Panc1 (cell line): ENCODE measurements at regions not wholly inside any gene's neighbourhood (a gene's known extent, or its start where the extent isn't known, plus 50 kb on each side); places are given as distances from the start of the nearest gene placed in this dataset.

Source experiments
- ATAC-seq: fragments of 200-7000 bp; cut with Tn5 transposase; 2 replicates; pipeline ENCODE4 v1.9.1; 2020; ENCODE audit warnings: mild to moderate bottlenecking, moderate library complexity
- BruUV-seq: library from RNA; stranded (reverse); fragments of 400-500 nt; replicated peaks from 2 replicates; lab custom pipeline; 2021; lab: Mats Ljungman, UMichigan
- CTCF ChIA-PET: fragments of 300-600 bp; sonication (Branson Sonifier 250); formaldehyde crosslinking; loops from one replicate; lab custom pipeline; 2022; ENCODE audit warnings: antibody characterized with exemption; lab: Charles Lee
- POLR2A ChIA-PET: fragments of 300-600 bp; sonication (Branson Sonifier 250); formaldehyde crosslinking; loops from one replicate; lab custom pipeline; 2022; ENCODE audit warnings: antibody characterized with exemption; lab: Charles Lee
- DNase-seq: peaks from one replicate; pipeline ENCODE4 v3.0.0-alpha.2; 2010; ENCODE audit warnings: low read depth, low spot score
- H3K27ac ChIP-seq: 2 replicates; pipeline ENCODE4 v1.5.1; 2011; ENCODE audit warnings: mild to moderate bottlenecking, low read length, inconsistent platforms
- H3K27me3 ChIP-seq: fragments of 200-500 bp; sonication (Bioruptor generic); 2 replicates; pipeline ENCODE4 v1.6.0; 2014; ENCODE audit warnings: low read length, inconsistent platforms; ENCODE audit not compliant: control insufficient read depth, insufficient read depth
- H3K36me3 ChIP-seq: fragments of 200-500 bp; sonication (Bioruptor generic); 2 replicates; pipeline ENCODE4 v1.5.1; 2014; ENCODE audit warnings: inconsistent platforms, mild to moderate bottlenecking, low read length, moderate library complexity; ENCODE audit not compliant: control insufficient read depth, insufficient read depth
- H3K4me1 ChIP-seq: 2 replicates; pipeline ENCODE4 v1.5.1; 2011; ENCODE audit warnings: inconsistent platforms, mild to moderate bottlenecking, low read length, moderate library complexity; ENCODE audit not compliant: control insufficient read depth, insufficient read depth
- H3K4me3 ChIP-seq, 2 experiments: 2 replicates each; pipeline ENCODE4 v1.5.1; 2011 to 2012; ENCODE audit warnings: low read depth in 2 of 2, low read length in 2 of 2, mild to moderate bottlenecking in 2 of 2, inconsistent platforms in 1 of 2, moderate library complexity in 1 of 2
- H3K9me3 ChIP-seq: fragments of 200-500 bp; sonication (Bioruptor generic); 2 replicates; pipeline ENCODE4 v1.5.1; 2014; ENCODE audit warnings: low read depth, mild to moderate bottlenecking, inconsistent platforms, low read length, moderate library complexity; ENCODE audit not compliant: control insufficient read depth, insufficient read depth
- POLR2AphosphoS5 ChIP-seq: IDR thresholded peaks from 2 replicates; pipeline ENCODE4 v1.6.1; 2012; ENCODE audit warnings: mild to moderate bottlenecking, low read depth, low read length, moderate library complexity
- SIN3A ChIP-seq: IDR thresholded peaks from 2 replicates; pipeline ENCODE4 v1.6.1; 2012; ENCODE audit warnings: low read depth, mild to moderate bottlenecking, low read length, moderate library complexity, borderline replicate concordance; ENCODE audit not compliant: insufficient read depth
- TCF7L2 ChIP-seq: IDR thresholded peaks from 2 replicates; pipeline ENCODE4 v1.6.1; 2011; ENCODE audit warnings: mild to moderate bottlenecking, low read depth, low read length, inconsistent platforms
- in situ Hi-C: cut with HindIII; loops from 2 replicates; pipeline ENCODE4 v1.10.0; 2016; ENCODE audit warnings: low sequenced_read_pairs, low pct_unique_long_range_greater_than_20kb
- intact Hi-C: fragments of 100-400 bp; cut with micrococcal nuclease; formaldehyde crosslinking; loops from one replicate; pipeline ENCODE4 v1.10.0; 2022; ENCODE audit not compliant: unreplicated experiment
- TF ChIP-seq, protein P1 (sequence below), 2 experiments: IDR thresholded peaks; 2 replicates each; pipeline ENCODE4 v1.6.1; 2011 to 2012; ENCODE audit warnings: low read depth in 2 of 2, control low read depth in 1 of 2, low read length in 1 of 2, mild to moderate bottlenecking in 1 of 2, moderate library complexity in 1 of 2; ENCODE audit not compliant: insufficient read depth in 1 of 2
- TF ChIP-seq, protein P2 (sequence below): fragments of 450-650 bp; IDR thresholded peaks from 2 replicates; pipeline ENCODE4 v1.5.1; 2017; ENCODE audit warnings: mild to moderate bottlenecking

DNA sequence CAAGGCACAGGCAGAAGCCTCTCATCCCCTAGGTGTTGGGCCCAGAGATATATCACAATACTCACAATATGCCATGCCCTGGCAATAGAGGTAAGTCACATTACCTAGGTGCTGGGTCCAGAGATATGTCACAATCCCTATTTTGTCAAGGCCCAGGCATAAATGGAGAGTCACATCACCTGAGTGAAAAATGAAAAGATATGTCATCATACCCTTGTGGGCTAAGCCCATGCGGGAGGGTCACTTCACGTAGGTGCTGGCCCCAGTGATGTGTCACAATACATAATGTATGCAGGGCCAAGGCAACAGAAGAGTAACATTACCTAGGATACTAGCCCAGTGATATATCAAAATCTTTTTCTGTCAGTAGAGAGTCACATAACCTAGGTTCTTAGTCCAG is 127.0 kb downstream of the ZNF675 start:
- no peaks in the 10 kb centered on the region for H3K27me3 ChIP-seq
- CTCF ChIA-PET = no interaction called here
- no TSS peak for BruUV-seq
- H3K36me3 ChIP-seq = no peaks in the 10 kb centered on the region
- ATAC-seq (no peak), DNase-seq (no peak)
- intact Hi-C loops (no loop called here), in situ Hi-C loops (no loop called here)
- TF ChIP-seq, protein P1, sequence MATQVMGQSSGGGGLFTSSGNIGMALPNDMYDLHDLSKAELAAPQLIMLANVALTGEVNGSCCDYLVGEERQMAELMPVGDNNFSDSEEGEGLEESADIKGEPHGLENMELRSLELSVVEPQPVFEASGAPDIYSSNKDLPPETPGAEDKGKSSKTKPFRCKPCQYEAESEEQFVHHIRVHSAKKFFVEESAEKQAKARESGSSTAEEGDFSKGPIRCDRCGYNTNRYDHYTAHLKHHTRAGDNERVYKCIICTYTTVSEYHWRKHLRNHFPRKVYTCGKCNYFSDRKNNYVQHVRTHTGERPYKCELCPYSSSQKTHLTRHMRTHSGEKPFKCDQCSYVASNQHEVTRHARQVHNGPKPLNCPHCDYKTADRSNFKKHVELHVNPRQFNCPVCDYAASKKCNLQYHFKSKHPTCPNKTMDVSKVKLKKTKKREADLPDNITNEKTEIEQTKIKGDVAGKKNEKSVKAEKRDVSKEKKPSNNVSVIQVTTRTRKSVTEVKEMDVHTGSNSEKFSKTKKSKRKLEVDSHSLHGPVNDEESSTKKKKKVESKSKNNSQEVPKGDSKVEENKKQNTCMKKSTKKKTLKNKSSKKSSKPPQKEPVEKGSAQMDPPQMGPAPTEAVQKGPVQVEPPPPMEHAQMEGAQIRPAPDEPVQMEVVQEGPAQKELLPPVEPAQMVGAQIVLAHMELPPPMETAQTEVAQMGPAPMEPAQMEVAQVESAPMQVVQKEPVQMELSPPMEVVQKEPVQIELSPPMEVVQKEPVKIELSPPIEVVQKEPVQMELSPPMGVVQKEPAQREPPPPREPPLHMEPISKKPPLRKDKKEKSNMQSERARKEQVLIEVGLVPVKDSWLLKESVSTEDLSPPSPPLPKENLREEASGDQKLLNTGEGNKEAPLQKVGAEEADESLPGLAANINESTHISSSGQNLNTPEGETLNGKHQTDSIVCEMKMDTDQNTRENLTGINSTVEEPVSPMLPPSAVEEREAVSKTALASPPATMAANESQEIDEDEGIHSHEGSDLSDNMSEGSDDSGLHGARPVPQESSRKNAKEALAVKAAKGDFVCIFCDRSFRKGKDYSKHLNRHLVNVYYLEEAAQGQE (IDR thresholded peaks at IDR 0.05; ENCODE audit: insufficient read depth in 1 of 2, low read depth in 2 of 2, low read length in 1 of 2) = no peak
- TF ChIP-seq POLR2AphosphoS5 = no peak
- no peak for TF ChIP-seq TCF7L2
- no peak for TF ChIP-seq SIN3A
- TF ChIP-seq, protein P2, sequence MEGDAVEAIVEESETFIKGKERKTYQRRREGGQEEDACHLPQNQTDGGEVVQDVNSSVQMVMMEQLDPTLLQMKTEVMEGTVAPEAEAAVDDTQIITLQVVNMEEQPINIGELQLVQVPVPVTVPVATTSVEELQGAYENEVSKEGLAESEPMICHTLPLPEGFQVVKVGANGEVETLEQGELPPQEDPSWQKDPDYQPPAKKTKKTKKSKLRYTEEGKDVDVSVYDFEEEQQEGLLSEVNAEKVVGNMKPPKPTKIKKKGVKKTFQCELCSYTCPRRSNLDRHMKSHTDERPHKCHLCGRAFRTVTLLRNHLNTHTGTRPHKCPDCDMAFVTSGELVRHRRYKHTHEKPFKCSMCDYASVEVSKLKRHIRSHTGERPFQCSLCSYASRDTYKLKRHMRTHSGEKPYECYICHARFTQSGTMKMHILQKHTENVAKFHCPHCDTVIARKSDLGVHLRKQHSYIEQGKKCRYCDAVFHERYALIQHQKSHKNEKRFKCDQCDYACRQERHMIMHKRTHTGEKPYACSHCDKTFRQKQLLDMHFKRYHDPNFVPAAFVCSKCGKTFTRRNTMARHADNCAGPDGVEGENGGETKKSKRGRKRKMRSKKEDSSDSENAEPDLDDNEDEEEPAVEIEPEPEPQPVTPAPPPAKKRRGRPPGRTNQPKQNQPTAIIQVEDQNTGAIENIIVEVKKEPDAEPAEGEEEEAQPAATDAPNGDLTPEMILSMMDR = no peak
- no peak overlapping the region for H3K27ac ChIP-seq
- no peak overlapping the region for H3K4me3 ChIP-seq
- no peaks in the 10 kb centered on the region for H3K4me1 ChIP-seq
- no peaks in the 10 kb centered on the region for H3K9me3 ChIP-seq
- POLR2A ChIA-PET = no interaction called here

DNA sequence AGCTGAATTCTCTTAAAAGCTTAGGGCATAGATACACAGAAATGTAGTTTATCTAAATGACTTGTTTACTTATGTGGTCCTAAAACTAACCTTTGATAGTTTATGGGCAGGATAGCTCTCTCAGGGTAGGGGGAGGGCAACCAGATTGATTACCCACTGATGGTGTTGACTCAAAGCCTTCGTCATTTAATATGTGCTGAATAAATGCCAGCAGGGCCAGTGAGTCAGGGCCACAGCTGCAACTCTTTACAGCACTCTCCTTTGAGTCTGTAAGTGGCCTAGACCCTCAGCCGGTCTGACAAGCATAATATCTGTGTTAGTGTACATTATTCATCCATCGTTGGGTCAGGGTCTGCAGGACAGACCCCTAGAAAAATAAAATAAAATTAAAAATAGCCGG is 128.5 kb downstream of the ZNF675 start:
- no peak for ATAC-seq

More for the DNA sequence above, 128.5 kb downstream of the ZNF675 start:
- no peaks in the 10 kb centered on the region for H3K27me3 ChIP-seq
- no peaks in the 10 kb centered on the region for H3K9me3 ChIP-seq
- H3K4me3 ChIP-seq = no peak overlapping the region
- POLR2A ChIA-PET = no interaction called here
- CTCF ChIA-PET = no interaction called here
- DNase-seq = no peak
- no peaks in the 10 kb centered on the region for H3K4me1 ChIP-seq
- no peaks in the 10 kb centered on the region for H3K36me3 ChIP-seq
- BruUV-seq = no TSS peak
- in situ Hi-C loops = no loop called here
- TF ChIP-seq TCF7L2 (no peak), POLR2AphosphoS5 (no peak), SIN3A (no peak)
- TF ChIP-seq, protein P1 (IDR thresholded peaks at IDR 0.05; ENCODE audit: insufficient read depth in 1 of 2, low read depth in 2 of 2, low read length in 1 of 2) = no peak
- TF ChIP-seq, protein P2 = no peak
- H3K27ac ChIP-seq = no peak overlapping the region
- intact Hi-C loops = no loop called here
